ENCODE measurements at regions not wholly inside any gene's neighbourhood (a gene's known extent, or its start where the extent isn't known, plus 50 kb on each side); places are given as distances from the start of the nearest gene placed in this dataset.

GRCh38 chr14:104284636-104285507 lies 146.5 kb downstream of the KIF26A start:
- no peaks in the 10 kb centered on the region for H3K27me3 ChIP-seq (ENCODE audit: control insufficient read depth, insufficient read depth, low read length)
- no peak overlapping the region for H3K27ac ChIP-seq (ENCODE audit: low read depth in 2 of 2, low read length in 2 of 2)
- TF ChIP-seq CTCF (IDR thresholded peaks at IDR 0.05; ENCODE audit: borderline replicate concordance, extremely low read depth, insufficient read depth) = no peak
- H3K9me3 ChIP-seq (ENCODE audit: control insufficient read depth in 2 of 3, insufficient read depth in 1 of 3, low read length in 3 of 3) = no peaks in the 10 kb centered on the region
- no peak overlapping the region for H3K9ac ChIP-seq (ENCODE audit: low read length in 3 of 3)
- FAIRE-seq = no peak
- no peak overlapping the region for H3K4me3 ChIP-seq (ENCODE audit: low read length in 3 of 3)
- H3K36me3 ChIP-seq (ENCODE audit: control insufficient read depth in 2 of 3, insufficient read depth in 3 of 3, low read length in 3 of 3) = no peaks in the 10 kb centered on the region
- peak in 2 of 5 donors; percentile 41 to 64 for DNase-seq
- intact Hi-C loops (cut with DNase I) = no loop called here
- no peaks in the 10 kb centered on the region for H3K4me1 ChIP-seq (ENCODE audit: control insufficient read depth in 2 of 3, insufficient read depth in 2 of 3, low read depth in 1 of 3, low read length in 3 of 3)

- FAIRE-seq = no peak
- H3K9me3 ChIP-seq (ENCODE audit: control insufficient read depth in 2 of 3, insufficient read depth in 1 of 3, low read length in 3 of 3) = no peaks in the 10 kb centered on the region
- no peaks in the 10 kb centered on the region for H3K27me3 ChIP-seq (ENCODE audit: control insufficient read depth, insufficient read depth, low read length)
- no peak for TF ChIP-seq CTCF (IDR thresholded peaks at IDR 0.05; ENCODE audit: borderline replicate concordance, extremely low read depth, insufficient read depth)
- no peaks in the 10 kb centered on the region for H3K4me1 ChIP-seq (ENCODE audit: control insufficient read depth in 2 of 3, insufficient read depth in 2 of 3, low read depth in 1 of 3, low read length in 3 of 3)
- H3K9ac ChIP-seq (ENCODE audit: low read length in 3 of 3) = no peak overlapping the region
- no peak for DNase-seq
- no peaks in the 10 kb centered on the region for H3K36me3 ChIP-seq (ENCODE audit: control insufficient read depth in 2 of 3, insufficient read depth in 3 of 3, low read length in 3 of 3)
- no peak overlapping the region for H3K27ac ChIP-seq (ENCODE audit: low read depth in 2 of 2, low read length in 2 of 2)
- H3K4me3 ChIP-seq (ENCODE audit: low read length in 3 of 3) = no peak overlapping the region
- intact Hi-C loops (cut with DNase I) = no loop called here
Observed at GRCh38 chr14:104285508-104285840, 147.1 kb downstream of the KIF26A start.

GRCh38 chr14:104286086-104286485 lies 147.7 kb downstream of the KIF26A start:
- Histone ChIP-seq H3K4me3 (ENCODE audit: low read length in 3 of 3) (no peak overlapping the region), H3K9me3 (ENCODE audit: control insufficient read depth in 2 of 3, insufficient read depth in 1 of 3, low read length in 3 of 3) (no peaks in the 10 kb centered on the region), H3K4me1 (ENCODE audit: control insufficient read depth in 2 of 3, insufficient read depth in 2 of 3, low read depth in 1 of 3, low read length in 3 of 3) (no peaks in the 10 kb centered on the region), H3K36me3 (ENCODE audit: control insufficient read depth in 2 of 3, insufficient read depth in 3 of 3, low read length in 3 of 3) (no peaks in the 10 kb centered on the region), H3K9ac (ENCODE audit: low read length in 3 of 3) (no peak overlapping the region), H3K27ac (ENCODE audit: low read depth in 2 of 2, low read length in 2 of 2) (no peak overlapping the region), H3K27me3 (ENCODE audit: control insufficient read depth, insufficient read depth, low read length) (peaks cover 1% of the 10 kb centered on the region)
- TF ChIP-seq CTCF (IDR thresholded peaks at IDR 0.05; ENCODE audit: borderline replicate concordance, extremely low read depth, insufficient read depth) = no peak
- DNase-seq (peak in 2 of 5 donors; percentile 19 to 34), FAIRE-seq (no peak)
- intact Hi-C loops (cut with DNase I) = no loop called here
